ENCODE measurements at regions not wholly inside any gene's neighbourhood (a gene's known extent, or its start where the extent isn't known, plus 50 kb on each side); places are given as distances from the start of the nearest gene placed in this dataset.
A peak's percentile ranks its signal among the peaks of the same experiment; 100 is the strongest.
"Not testable (repeated sequence)": the region's sequence is repeated elsewhere in the genome, so short reads cannot be mapped to it uniquely, and the experiment has no call there.

DNA sequence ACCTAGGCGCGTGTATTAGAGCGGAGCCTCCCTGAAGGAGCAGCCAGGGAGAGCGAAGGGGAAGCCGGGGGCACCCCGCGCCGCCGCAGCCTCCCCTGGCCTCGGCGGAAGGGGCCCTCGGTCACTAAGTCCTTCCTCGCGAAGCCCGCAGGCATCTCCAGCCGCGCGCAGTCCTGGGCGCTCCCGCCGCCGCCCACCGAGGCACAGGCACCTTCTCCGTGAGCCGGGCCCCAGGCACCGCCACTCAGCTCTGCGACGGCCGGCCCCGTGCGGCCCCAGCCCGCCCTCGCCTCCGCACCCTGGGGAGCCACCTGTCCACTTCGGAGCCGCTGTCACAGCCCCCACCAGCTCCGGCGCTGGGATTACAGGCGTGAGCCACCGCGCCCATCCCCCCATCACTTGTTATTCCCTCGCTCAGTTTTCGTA, 80.8 kb downstream of the ZNF467 start:
- Mint-ChIP-seq H3K4me1 (peaks cover 15% of the 10 kb centered on the region), H3K27me3 (ENCODE audit: low read depth) (peaks cover 80% of the 10 kb centered on the region), H3K9me3 (peaks cover 7% of the 10 kb centered on the region), H3K4me3 (peak overlapping the region; percentile 54), H3K27ac (ENCODE audit: unreplicated experiment) (no peak overlapping the region), H3K36me3 (ENCODE audit: low read depth) (peaks cover 9% of the 10 kb centered on the region)
- TF ChIP-seq, protein P1, sequence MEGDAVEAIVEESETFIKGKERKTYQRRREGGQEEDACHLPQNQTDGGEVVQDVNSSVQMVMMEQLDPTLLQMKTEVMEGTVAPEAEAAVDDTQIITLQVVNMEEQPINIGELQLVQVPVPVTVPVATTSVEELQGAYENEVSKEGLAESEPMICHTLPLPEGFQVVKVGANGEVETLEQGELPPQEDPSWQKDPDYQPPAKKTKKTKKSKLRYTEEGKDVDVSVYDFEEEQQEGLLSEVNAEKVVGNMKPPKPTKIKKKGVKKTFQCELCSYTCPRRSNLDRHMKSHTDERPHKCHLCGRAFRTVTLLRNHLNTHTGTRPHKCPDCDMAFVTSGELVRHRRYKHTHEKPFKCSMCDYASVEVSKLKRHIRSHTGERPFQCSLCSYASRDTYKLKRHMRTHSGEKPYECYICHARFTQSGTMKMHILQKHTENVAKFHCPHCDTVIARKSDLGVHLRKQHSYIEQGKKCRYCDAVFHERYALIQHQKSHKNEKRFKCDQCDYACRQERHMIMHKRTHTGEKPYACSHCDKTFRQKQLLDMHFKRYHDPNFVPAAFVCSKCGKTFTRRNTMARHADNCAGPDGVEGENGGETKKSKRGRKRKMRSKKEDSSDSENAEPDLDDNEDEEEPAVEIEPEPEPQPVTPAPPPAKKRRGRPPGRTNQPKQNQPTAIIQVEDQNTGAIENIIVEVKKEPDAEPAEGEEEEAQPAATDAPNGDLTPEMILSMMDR (conservative IDR thresholded peaks at IDR 0.05) = no peak
- no peak for DNase-seq (ENCODE audit: low read depth, low spot score)

DNA sequence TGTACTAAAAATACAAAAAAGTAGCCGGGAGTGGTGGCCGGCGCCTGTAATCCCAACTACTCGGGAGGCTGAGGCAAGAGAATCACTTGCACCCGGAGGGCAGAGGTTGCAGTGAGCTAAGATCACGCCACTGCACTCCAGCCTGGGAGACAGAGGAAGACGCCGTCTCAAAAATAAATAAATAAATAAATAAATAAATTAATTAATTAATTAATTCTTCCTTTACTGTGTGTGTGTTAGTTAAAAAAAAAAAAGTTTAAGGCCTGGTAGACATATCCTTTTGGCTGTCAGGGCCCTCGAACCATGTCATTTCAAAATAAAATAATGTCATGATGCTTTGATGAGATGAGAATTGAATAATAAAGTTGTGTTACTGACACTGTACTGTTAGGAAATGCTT, 81.3 kb downstream of the ZNF467 start:
- Mint-ChIP-seq H3K27me3 (ENCODE audit: low read depth) (peaks cover 81% of the 10 kb centered on the region), H3K4me3 (peak overlapping the region; percentile 12), H3K27ac (ENCODE audit: unreplicated experiment) (no peak overlapping the region), H3K36me3 (ENCODE audit: low read depth) (peaks cover 7% of the 10 kb centered on the region), H3K4me1 (peaks cover 15% of the 10 kb centered on the region), H3K9me3 (peaks cover 7% of the 10 kb centered on the region)
- no peak for DNase-seq (ENCODE audit: low read depth, low spot score)
- TF ChIP-seq, protein P1 (conservative IDR thresholded peaks at IDR 0.05) = no peak

DNA sequence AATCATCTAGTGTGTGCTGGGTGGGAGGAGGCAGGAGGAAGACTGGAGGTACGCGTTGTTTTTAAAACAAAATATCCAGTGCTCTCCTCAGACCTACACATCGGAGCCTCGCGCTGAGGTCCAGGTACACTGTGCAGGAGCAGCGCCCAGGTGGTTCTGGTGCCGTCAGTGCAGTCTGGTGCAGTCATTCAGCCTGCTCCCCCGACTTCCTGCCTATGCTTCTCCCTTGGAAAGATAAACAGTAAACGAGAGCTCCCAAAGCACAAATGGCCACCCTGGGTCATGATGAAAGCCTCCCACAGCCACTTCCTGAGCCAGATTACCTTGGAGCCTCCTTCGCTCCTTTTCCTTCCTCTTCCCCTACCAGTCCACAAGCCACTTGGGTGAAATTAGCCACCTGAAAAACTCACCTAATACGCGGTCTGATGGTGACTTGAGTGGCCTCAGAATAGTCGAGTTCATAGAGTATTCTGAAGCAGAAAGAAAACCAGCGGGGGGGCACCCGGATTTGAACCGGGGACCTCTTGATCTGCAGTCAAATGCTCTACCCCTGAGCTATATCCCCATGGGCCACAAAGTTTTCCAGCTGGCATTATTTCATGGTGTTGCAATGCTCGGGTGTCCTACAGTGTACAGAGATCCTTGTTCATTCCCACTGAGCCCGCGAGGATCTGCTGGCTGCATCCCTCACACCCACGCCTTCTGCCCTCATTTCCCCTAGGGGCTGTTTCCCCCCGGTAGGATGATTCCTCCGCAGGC, 82.5 kb downstream of the ZNF467 start:
- H3K36me3 Mint-ChIP-seq (ENCODE audit: low read depth) = peaks cover 7% of the 10 kb centered on the region
- H3K9me3 Mint-ChIP-seq = peaks cover 7% of the 10 kb centered on the region
- H3K4me1 Mint-ChIP-seq = peaks cover 15% of the 10 kb centered on the region
- peak; percentile 50 for DNase-seq (ENCODE audit: low read depth, low spot score)
- no peak overlapping the region for H3K27ac Mint-ChIP-seq (ENCODE audit: unreplicated experiment)
- H3K27me3 Mint-ChIP-seq (ENCODE audit: low read depth) = peaks cover 82% of the 10 kb centered on the region
- H3K4me3 Mint-ChIP-seq = peak overlapping the region; percentile 79
- TF ChIP-seq, protein P1 (conservative IDR thresholded peaks at IDR 0.05) = no peak

DNA sequence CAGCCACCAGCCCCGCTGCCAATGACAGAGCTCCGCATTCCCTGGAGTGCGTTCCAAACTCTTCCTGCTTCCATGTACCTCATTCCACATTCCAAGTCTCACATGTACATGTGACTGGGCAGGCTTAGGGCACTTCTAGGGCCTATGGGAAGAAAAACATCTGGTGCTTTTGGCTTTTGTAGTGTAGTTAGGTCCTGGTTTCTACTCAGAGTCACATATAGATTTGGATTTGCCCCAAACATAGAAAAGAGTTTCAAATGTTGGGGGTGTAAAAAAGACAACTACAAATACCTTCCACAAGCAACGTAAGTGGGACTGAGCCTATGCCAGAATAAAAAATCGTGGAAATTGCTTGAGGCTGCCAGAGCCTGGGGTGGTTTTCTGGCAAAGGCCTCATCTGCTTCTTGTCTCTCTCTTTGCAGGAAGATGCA, 84.1 kb downstream of the ZNF467 start:
- Mint-ChIP-seq H3K9me3 (peaks cover 7% of the 10 kb centered on the region), H3K4me3 (peak overlapping the region; percentile 6), H3K27me3 (ENCODE audit: low read depth) (peaks cover 75% of the 10 kb centered on the region), H3K27ac (ENCODE audit: unreplicated experiment) (no peak overlapping the region), H3K4me1 (peaks cover 15% of the 10 kb centered on the region), H3K36me3 (ENCODE audit: low read depth) (peaks cover 4% of the 10 kb centered on the region)
- TF ChIP-seq, protein P1 (conservative IDR thresholded peaks at IDR 0.05) = no peak
- no peak for DNase-seq (ENCODE audit: low read depth, low spot score)

DNA sequence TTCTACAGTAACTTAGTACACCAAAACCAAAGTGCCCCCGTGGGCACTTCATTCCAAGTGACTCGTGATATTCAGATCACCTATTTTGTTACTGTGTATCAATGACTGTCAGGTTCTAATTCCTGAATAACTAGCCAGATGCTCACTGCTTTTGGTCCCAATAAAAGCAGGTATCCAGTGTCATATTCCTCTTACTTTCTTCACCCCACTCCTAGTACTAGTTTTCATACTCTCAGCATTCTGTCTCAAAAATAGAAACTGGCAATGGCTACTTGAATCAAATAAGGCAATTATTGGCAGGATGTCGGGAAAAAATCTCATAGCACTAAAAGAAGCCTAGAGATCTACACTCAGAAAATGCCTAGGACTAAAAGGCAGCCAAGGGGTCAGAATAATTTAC, 84.6 kb downstream of the ZNF467 start:
- no peak overlapping the region for H3K27ac Mint-ChIP-seq (ENCODE audit: unreplicated experiment)
- H3K4me1 Mint-ChIP-seq = peaks cover 15% of the 10 kb centered on the region
- peaks cover 4% of the 10 kb centered on the region for H3K36me3 Mint-ChIP-seq (ENCODE audit: low read depth)
- H3K9me3 Mint-ChIP-seq = peaks cover 7% of the 10 kb centered on the region
- peaks cover 74% of the 10 kb centered on the region for H3K27me3 Mint-ChIP-seq (ENCODE audit: low read depth)
- no peak for DNase-seq (ENCODE audit: low read depth, low spot score)
- no peak overlapping the region for H3K4me3 Mint-ChIP-seq
- TF ChIP-seq, protein P1 (conservative IDR thresholded peaks at IDR 0.05) = no peak

DNA sequence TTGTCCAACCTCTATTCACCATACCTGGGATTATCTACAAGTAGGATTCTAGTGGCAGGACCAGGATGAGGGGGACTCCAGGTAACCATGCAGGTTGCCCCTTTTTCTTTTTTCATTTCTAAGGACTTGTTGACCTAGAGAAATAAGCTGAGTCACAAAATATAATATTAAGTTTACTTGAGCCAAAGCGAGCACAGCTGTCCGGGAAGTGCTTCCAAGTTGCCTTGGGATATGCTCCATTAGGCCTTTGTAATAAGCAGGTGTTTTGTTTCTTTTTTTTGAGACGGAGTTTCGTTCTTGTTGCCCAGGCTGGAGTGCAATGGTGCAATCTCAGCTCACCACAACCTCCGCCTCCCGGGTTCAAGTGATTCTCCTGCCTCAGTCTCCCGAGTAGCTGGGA, 85.6 kb downstream of the ZNF467 start:
- not testable (repeated sequence) for H3K36me3 Mint-ChIP-seq (ENCODE audit: low read depth); DNase-seq (ENCODE audit: low read depth, low spot score); H3K27ac Mint-ChIP-seq (ENCODE audit: unreplicated experiment); H3K9me3 Mint-ChIP-seq; H3K4me3 Mint-ChIP-seq
- Mint-ChIP-seq H3K27me3 (ENCODE audit: low read depth) (peaks cover 64% of the 10 kb centered on the region), H3K4me1 (peaks cover 13% of the 10 kb centered on the region)
